Hematopoietic multipotent progenitor cell treated with erythropoietin and hydrocortisone succinate and interleukin-3 and kit ligand, for 6 days (in vitro differentiated cells): ENCODE measurements at regions not wholly inside any gene's neighbourhood (a gene's known extent, or its start where the extent isn't known, plus 50 kb on each side); places are given as distances from the start of the nearest gene placed in this dataset.
A peak's percentile ranks its signal among the peaks of the same experiment; 100 is the strongest.
"Not testable (repeated sequence)": the region's sequence is repeated elsewhere in the genome, so short reads cannot be mapped to it uniquely, and the experiment has no call there.

Experiments used
- DNase-seq: peaks from one replicate; pipeline ENCODE4 v3.0.0-alpha.2; 2015

DNA sequence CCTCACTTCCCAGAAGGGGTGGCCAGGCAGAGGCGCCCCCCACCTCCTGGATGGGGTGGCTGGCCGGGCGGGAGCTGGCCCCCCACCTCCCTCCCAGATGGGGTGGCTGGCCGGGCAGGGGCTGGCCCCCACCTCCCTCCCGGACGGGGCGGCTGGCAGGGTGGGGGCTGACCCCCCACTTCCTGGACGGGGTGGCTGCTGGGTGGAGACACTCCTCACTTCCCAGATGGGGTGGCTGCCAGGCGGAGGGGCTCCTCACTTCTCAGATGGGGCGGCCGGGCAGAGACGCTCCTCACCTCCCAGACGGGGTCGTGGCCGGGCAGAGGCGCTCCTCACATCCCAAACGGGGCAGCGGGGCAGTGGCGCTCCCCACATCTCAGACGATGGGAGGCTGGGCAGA lies 126.1 kb upstream of the PKP2 start:
- not testable (repeated sequence) for DNase-seq

DNA sequence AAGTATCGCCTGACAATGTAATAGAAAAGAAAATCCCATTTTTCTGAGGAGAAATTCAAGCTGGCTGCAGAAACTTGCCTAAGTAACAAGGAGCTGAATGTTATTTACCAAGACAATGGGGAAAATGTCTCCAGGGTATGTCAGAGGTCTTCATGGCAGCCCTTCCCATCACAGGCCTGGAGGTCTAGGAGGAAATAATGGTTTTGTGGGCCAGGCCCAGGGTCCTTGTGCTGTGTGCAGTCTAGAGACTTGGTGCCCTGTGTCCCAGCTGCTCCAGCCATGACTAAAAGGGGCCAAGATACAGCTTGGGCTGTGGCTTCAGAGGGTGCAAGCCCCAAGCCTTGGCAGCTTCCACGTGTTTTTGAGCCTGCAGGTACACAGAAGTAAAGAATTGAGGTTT lies 120.5 kb upstream of the PKP2 start:
- DNase-seq, result not testable (repeated sequence)

DNA sequence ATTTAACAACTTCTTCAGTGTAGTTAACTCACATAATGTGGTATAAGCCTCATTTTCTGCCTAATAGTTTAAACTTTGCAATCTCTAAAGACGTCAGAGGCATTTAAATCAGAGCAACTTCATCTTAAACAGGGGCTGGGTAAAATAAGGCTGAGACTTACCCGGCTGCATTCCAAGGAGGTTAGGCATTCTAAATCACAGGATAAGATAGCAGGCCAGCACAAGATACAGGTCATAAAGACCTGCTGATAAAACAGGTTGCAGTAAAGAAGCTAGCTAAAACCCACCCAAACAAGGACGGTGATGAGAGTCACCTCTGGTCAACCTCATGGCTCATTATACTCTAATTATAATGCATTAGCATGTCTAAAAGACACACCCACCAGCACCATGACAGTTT lies 115.6 kb upstream of the PKP2 start:
- DNase-seq, result no peak

DNA sequence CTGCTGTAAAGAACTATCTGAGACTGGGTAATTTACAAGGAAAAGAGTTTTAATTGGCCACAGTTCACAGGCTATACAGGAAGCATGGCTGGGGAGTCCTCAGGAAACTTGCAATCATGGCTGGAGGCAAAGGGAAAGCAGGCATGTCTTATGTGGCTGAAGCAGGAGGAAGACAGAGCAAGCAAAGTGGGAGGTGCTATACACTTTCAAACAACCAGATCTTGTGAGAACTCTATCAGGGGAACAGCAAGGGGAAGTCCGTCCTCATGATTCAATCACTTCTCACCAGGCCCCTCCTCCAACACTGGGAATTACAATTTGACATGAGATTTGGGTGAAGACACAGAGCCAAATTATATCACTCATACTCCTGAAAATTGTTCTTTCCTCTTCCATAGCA lies 109.5 kb upstream of the PKP2 start:
- DNase-seq, result no peak

DNA sequence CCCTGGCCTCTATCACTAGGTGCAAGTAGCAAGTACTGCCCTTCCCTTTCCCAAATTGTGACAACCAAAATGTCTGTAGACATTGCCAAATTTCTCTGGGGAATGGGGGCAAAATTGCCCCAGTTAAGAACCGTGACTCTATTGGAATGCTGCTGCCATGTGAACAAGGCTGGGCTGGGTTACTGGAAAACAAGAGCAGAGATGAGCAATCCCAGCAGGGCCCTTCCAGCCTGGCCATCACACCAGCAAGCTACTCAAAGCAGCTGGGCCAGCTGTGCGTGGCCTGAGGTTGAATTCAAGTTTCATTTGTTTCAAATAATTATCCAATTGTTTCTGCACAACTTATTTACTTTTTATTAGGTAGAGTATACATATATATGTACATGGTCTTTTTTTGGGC lies 103.4 kb upstream of the PKP2 start:
- no peak for DNase-seq

DNA sequence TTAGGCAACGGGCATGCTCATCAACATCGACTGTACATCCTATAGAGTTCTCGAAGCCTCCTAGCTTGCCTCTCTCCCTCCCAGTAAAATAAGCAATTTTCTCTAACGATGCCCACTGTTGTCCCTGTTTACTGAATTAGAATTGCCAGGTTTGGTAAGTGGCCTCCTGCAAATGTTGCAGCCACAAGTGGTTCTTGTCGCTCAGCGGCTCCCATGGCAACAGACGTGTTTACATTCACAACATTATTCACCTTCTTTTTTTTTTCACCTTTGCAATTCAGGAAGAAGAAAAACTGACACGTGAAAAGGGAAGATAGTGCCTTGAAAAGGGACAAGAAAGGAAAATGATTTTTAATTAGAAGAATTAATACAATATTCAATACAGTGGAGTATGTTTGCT lies 100.9 kb upstream of the PKP2 start:
- no peak for DNase-seq

DNA sequence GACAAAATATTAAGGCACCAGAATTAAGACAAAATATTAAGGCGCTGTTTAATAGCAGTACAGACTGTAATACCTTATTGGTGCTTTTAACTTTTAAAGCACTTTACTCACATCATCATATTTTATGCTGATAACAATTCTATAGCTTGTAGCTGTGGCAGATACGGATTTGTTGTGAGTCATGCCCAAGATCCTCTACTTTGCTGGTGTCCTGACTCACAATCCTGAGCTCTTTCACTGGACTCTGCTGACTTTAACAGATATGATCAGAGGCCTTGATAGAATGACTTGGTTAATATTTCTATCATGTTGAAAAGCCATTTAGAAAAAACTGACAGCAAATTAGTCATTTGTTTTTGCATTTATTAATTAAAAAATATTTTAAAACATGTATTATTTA lies 99.0 kb upstream of the PKP2 start:
- DNase-seq, result no peak

DNA sequence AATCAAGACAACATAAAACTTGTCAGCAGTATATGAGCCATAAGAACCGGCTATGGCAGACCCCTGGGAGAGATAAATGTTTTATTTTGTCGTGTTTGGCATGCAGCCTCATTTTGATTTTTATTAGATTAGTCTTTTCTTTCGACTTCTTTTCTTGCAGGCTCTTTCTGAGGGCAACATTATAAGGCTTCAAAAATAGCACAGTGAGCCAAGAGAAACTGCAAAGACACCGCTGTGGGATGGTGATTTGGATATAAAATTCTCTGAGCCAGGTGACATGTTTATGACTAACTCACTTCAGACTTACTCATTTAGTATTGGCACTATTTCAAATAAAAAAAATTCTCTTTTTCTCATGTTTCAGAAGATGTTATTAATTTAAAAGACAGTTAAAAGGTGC lies 96.8 kb upstream of the PKP2 start:
- no peak for DNase-seq

DNA sequence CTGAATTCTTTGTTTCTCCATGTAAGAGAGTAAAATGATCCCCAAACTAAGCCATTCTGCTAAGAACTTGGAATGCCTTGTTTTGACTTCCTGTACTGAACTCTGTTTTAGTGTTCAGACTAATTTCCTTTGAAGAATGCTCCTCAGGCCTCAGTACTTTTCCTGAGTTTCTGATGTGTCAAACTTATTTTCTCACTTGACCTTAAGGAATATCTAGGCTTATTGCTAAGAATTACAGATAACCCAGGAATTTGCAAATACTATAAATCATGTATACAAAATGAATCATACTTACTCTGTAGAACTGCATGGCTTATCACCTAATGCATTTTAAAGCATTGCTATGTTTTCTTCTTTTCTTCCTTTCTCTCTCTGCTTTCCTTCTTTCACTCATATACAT lies 93.1 kb upstream of the PKP2 start:
- DNase-seq, result no peak

DNA sequence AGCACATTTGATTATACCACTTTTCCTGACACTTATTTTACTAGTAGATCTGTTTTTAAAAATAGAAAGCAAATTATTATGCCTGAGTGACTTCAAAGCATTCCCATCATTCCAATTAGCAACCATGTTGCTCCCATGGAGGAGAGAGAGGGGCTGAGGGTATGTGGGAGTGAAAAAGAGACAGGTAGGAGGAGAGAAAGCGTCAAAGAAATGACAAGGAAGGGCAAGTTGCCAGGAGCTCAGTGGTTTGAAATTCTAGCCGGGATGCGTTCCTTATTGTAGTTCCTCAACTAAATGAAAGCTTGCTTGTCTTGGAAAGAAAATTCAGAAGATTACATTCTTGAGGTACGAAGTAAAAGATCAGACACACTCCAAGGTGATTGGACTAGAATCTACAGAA lies 92.4 kb upstream of the PKP2 start:
- DNase-seq, result no peak

DNA sequence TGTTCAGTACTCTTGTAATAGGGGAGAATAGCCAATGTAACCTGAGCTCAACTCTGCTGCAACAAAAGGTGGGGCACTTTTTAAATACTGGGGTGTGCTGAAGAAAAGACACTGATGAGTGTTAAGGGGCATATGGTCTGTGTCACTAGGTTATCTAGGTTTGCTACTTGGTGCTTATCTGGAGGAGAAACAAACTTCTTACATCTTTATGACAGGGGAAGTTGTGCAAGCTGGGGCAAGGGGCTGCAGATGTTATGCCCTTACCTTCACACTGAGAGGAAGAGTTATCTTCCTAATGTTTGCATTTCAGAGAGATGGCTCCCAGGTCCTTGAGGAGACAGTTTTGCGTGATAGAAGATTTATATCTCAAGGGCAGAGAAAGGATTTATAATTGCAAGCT lies 90.9 kb upstream of the PKP2 start:
- DNase-seq, result no peak

DNA sequence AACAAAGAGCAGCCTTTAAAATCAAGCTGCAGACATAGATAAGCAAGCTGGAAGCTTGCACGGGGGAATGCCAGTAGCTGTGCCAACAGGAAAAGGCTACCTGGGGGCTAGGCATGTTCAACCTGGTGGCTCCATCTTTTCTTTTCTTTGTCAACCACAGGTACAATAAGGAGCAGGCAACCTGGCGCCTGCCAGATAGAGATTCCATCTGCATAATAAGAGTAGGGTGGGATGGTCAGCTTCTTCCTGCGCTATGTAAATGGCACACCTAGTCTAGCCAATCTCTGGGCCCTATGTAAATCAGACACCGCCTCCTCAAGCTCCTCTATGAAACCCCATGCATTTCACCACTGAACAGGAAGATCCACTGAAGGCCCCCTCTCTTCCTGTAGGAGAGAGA lies 87.4 kb upstream of the PKP2 start:
- DNase-seq, result no peak

DNA sequence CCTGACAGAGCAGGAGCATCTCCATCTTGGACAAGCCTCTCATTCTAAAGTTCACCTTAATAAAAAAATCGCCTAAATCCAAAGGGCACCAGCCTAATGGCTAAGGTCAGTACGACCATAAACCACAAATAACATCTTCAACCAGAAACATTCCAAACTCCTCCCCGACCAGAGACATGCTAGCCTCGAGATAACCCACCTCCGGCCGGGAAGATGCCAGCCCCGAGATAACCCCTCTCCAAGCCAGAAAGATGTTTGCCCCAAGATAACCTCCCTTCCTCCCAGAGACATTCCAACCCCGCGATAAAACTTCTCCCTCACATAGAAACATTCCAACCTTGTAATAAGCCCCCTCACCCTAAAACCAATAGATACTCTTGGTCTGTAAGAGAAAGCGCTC lies 86.8 kb upstream of the PKP2 start:
- no peak for DNase-seq

DNA sequence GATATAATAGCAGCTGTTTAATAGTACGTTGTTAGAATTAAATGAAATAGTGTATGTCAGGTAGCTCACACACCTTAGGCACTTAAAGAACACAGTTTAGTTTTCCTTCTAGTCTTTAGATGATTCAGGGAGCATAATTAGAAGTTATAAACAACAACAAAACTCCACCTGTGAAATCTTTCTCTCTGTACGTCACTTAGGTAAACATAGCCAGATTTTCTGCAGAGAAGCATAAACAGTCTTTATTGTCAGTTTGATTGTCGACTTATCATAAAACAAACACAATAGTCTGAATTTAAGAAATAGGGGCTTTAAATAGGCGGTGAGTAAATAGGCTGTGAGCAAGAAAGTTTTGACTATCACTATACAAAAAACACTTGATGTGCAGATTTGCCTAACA lies 84.6 kb upstream of the PKP2 start:
- DNase-seq, result no peak

DNA sequence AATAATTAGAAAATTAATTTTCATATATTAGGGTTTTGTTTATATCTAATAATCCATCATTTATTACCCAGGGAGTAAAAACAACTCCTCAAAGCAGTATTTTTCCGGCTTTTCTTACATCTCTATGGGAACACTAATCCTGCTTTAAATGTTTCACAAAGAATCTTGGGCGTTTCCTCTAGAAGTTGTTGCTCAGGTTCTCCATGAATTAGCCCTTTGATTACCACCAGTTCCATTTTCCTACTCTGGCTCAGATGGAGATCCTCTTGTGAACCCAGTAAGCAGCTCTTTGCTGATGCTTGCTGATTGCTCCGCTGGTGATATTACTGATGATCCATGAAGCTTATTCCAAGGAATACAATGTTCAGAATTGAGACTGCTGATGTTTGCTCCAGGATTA lies 78.5 kb upstream of the PKP2 start:
- DNase-seq, result no peak

DNA sequence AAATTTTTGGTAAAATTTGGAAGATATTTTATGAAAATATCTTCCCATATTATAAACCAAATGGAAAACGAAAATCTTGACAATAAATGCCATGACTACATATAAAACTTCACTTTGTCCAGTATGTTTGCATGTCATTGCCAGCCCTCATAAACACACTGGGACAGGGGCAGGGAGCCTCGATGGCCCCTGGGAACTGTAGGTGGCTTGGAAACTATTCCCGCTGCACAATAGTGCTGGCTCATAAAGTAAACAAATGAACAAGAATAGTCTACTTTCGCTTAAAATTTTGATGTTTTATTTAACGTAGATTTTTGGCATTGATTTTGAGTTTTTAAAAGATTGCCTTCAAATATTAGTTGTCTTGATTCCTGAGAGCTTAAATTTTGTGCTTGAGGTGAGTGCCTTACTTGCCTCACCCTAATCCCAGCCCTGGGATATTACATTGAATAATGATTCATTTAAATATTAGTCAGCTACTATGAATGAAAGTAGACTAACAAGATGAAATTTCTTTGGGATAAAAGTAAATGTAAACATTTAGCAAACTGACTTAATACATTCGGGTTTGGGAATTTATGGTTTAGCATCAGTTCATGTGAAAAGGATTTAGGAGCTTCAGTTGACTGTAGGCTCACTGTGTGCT lies 74.0 kb upstream of the PKP2 start:
- DNase-seq, result no peak

DNA sequence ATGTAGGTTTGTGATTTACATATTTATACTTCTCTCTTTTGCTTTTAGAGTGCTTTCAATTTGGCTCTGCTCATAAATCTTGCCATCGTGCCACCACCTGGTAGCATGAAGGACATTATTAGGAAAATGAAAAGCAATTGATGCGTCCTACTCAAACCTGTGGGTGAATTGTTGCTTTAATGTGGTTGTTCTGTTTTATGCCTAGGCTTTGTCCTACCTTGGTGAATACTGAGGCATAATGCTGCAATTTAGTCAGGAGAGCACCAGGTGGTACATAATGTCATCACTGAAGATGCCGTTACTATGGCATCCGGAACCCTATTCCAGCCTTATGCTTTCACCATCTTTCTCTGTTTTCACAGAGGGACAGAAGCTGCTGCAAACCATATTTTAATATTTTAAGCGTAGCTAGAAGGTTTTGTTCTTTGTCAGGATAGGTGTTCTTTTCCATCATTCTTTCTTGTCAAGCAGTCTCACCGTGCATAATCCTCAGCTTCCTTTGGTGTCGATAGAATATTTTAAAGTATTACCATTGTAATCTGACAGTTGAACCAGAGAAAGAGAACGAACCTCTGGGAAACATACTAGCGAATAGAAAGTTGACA lies 68.5 kb upstream of the PKP2 start:
- no peak for DNase-seq

DNA sequence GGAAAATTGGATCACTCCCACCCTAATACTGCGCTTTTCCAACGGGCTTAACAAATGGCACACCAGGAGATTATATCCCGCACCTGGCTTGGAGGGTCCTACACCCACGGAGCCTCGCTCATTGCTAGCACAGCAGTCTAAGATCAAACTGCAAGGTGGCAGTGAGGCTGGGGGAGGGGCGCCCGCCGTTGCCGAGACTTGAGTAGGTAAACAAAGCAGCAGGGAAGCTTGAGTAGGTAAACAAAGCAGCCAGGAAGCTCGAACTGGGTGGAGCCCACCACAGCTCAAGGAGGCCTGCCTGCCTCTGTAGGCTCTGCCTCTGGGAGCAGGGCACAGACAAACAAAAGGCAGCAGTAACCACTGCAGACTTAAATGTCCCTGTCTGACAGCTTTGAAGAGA lies 59.8 kb upstream of the PKP2 start:
- DNase-seq, result not testable (repeated sequence)

DNA sequence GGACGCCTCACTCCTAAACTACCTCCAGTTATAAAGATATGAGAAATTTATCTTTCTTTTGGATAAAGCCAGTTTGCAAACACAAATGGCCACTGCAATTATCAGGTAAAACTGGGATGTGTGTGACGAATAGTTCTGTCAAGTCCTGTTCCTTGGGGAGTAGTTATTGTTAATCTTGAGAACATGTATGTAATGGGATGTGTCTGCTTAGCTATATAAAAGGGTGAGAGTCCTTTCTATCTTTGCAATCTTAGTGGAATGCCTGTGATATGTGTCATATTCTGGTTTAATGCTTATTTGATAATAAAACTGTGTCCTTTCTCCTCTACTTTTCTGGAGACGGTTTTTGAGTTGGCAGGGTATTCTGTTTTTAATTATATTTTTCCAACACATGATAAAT lies 56.1 kb upstream of the PKP2 start:
- DNase-seq, result no peak

DNA sequence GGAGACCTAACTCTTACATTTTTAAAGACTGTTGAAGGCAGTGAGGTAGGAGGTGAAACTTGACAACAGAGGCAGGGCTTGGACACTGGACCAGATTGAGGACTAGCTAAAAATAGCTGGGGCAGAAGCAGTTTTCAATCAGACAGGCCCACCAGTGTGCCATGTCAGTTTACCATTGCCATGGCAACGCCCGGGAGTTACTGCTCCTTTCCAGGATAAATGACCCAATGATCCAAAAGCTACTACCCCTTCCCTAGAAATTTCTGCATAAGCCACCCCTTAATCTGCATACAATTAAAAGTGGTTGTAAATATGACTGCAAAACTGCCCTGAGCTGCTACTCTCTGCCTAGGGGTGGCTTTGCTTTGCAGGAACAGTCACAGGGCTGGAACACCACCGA lies 53.2 kb upstream of the PKP2 start:
- no peak for DNase-seq

DNA sequence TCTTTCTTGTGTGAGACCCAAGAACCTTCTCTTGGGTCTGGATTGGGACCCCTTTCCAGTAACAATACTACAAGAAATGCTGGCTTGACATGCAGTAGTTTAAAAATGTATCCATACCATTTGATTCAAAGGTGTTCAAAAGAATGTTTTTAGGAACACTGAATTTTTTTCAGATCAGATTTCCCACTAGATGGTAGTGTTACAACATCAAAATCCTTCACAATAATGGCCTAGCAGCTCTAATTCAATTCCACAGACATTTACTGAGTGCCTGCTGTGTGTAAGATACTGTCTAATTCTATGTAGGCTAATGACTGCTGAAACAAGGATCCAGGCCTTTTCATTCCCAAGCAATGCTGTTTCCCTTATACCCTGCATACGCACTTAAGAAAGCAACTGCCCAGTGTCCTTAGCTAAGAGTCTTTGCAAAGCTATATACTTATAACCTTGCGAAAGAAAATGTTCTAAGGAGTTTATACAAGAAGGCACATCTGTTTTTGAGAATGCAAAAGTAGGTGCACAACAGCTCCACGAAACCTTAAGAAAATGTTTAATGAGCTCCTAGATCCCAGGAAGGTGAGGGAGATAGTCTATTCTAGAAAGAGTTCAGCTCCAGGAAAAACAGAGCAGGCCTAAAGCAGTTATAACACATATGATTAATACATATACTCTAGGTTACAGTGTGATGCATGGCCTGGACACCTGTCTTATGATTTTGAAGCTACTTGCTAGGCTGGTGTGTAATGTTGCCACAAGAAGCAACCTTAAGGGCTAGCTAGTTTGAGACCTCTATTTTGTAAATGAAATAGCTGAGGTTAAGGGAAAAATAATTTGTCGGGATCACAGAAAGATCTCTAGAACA lies 50.9 kb upstream of the PKP2 start:
- peak; percentile 24 for DNase-seq

DNA sequence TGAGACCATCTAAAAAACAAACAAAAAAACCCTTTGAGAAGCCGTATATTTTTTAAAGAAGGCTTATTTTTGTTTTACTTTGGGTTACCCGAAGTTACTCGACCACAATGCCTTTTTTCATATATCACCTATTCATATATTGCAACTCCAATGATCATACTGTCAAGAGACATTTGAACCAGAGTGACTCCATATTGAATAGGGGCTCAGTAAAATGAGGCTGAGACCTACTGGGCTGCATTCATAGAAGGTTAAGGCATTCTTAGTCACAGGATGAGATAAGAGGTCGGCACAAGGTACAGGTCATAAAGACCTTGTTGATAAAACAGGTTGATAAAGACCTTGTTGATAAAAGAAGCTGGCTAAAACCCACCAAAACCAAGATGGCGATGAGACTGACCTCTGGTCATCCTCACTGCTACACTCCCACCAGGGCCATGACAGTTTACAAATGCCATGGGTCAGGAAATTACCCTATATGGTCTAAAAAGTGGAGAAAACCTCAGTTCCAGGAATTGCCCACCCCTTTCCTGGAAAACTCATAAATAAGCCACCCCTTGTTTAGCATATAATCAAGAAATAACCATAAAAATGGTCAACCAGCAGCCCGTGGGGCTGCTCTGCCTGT lies 50.0 kb upstream of the PKP2 start:
- no peak for DNase-seq
